ENCODE measurements at regions not wholly inside any gene's neighbourhood (a gene's known extent, or its start where the extent isn't known, plus 50 kb on each side); places are given as distances from the start of the nearest gene placed in this dataset.

GRCh38 chr12:89932954-89933353 is 224.3 kb upstream of the ATP2B1 start:
- TF ChIP-seq CTCF (IDR thresholded peaks at IDR 0.05; ENCODE audit: insufficient read depth, low read length, poor library complexity, severe bottlenecking) = no peak
- no peak for TF ChIP-seq EZH2phosphoT487 (conservative IDR thresholded peaks at IDR 0.05; ENCODE audit: low read length)
